ENCODE measurements at regions not wholly inside any gene's neighbourhood (a gene's known extent, or its start where the extent isn't known, plus 50 kb on each side); places are given as distances from the start of the nearest gene placed in this dataset.

DNA sequence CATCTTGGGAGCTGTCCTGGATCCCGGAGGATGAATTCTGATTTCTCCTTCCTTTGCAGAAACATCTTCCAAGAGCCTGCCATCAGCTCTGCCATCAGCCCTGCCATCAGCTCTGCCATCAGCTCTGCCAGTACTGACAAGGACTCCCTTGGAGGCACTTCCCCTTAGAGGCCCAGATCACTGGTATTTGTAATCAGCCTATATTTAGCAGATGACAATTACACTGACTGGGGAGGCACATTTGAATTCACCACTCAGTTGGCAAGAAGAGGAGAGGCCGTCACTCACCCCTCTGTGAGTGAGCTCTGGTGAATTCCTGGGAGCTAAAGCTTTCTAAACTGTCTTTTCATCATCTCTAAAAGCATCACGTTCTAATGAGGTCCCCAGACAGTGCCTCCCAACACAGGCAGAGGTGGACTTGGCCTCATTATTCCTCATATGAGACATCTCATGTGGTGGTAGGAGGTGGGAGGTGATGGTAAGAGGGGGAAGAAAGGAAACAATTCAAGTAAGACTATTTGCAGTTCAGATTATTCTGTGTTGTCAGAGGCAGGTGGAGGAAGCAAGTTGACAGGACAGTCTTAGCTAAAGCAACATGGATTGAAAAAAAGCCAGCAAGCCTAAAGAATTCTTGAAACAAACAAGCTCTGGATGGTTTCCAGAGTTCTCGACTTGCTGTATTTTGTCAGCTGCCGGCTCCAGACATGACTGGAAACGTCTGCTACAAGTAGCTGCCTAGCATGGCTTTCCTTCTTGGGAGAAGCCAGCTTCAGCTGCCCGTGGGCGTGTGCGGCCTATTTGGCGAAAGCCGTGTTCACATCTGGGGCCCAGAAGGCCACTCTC, 771.7 kb downstream of the TBC1D22A start:
- TF ChIP-seq, protein P1, sequence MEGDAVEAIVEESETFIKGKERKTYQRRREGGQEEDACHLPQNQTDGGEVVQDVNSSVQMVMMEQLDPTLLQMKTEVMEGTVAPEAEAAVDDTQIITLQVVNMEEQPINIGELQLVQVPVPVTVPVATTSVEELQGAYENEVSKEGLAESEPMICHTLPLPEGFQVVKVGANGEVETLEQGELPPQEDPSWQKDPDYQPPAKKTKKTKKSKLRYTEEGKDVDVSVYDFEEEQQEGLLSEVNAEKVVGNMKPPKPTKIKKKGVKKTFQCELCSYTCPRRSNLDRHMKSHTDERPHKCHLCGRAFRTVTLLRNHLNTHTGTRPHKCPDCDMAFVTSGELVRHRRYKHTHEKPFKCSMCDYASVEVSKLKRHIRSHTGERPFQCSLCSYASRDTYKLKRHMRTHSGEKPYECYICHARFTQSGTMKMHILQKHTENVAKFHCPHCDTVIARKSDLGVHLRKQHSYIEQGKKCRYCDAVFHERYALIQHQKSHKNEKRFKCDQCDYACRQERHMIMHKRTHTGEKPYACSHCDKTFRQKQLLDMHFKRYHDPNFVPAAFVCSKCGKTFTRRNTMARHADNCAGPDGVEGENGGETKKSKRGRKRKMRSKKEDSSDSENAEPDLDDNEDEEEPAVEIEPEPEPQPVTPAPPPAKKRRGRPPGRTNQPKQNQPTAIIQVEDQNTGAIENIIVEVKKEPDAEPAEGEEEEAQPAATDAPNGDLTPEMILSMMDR (IDR thresholded peaks at IDR 0.05), result no peak
- no peak for TF ChIP-seq POLR2A (IDR thresholded peaks at IDR 0.05)

Data from adrenal gland (tissue), 5 donors.